RWPE1 (cell line): ENCODE measurements at regions not wholly inside any gene's neighbourhood (a gene's known extent, or its start where the extent isn't known, plus 50 kb on each side); places are given as distances from the start of the nearest gene placed in this dataset.

ENCODE experiments used
- CTCF ChIA-PET: fragments of 350-600 bp; sonication (Branson Sonifier 250); formaldehyde crosslinking; extraction: SDS; loops from one replicate; lab custom pipeline; 2021; lab: Yijun Ruan, JAX
- POLR2A ChIA-PET: fragments of 400-600 bp; formaldehyde crosslinking; extraction: SDS; loops from one replicate; lab custom pipeline; 2020; ENCODE audit warnings: antibody characterized with exemption; ENCODE audit not compliant: low non-redundant PET; lab: Yijun Ruan, JAX
- DNase-seq: peaks from one replicate; pipeline ENCODE4 v3.0.0; 2012; ENCODE audit warnings: low spot score
- H3K27ac ChIP-seq: fragments of 450-650 bp; 2 replicates; pipeline ENCODE4 v1.5.1; 2017
- CTCF ChIP-seq: fragments of 450-650 bp; conservative IDR thresholded peaks from 2 replicates; pipeline ENCODE4 v1.5.1; 2017; ENCODE audit warnings: low read depth, mild to moderate bottlenecking

GRCh38 chr5:118009741-118010297, 978.5 kb downstream of the DTWD2 start:
- no peak for DNase-seq
- no peak for TF ChIP-seq CTCF
- H3K27ac ChIP-seq = no peak overlapping the region
- POLR2A ChIA-PET = no interaction called here
- CTCF ChIA-PET = interaction anchor here (0.6 kb wide), 1 partner anchor 444 kb away, joined by 3 read pairs; no protein-coding TSS in a partner anchor

- no peak for DNase-seq
- no peak overlapping the region for H3K27ac ChIP-seq
- CTCF ChIA-PET = no interaction called here
- POLR2A ChIA-PET = no interaction called here
- TF ChIP-seq CTCF = no peak
Measured at GRCh38 chr5:118008779-118009178, 979.6 kb downstream of the DTWD2 start.

GRCh38 chr5:118007262-118007661, 981.1 kb downstream of the DTWD2 start:
- ChIA-PET CTCF (interaction anchor here (0.6 kb wide), 1 partner anchor 651 kb away, joined by 3 read pairs; no protein-coding TSS in a partner anchor), POLR2A (no interaction called here)

GRCh38 chr5:118006219-118006618, 982.1 kb downstream of the DTWD2 start:
- DNase-seq = no peak
- no peak for TF ChIP-seq CTCF
- CTCF ChIA-PET = no interaction called here
- POLR2A ChIA-PET = no interaction called here
- no peak overlapping the region for H3K27ac ChIP-seq

More at GRCh38 chr5:118007262-118007661, 981.1 kb downstream of the DTWD2 start:
- no peak for DNase-seq
- TF ChIP-seq CTCF = no peak
- no peak overlapping the region for H3K27ac ChIP-seq

GRCh38 chr5:117999939-118000549, 988.3 kb downstream of the DTWD2 start:
- no peak for DNase-seq
- no peak overlapping the region for H3K27ac ChIP-seq
- TF ChIP-seq CTCF = no peak
- POLR2A ChIA-PET = no interaction called here
- CTCF ChIA-PET = interaction anchor here (0.5 to 0.7 kb wide), 2 partner anchors 15 to 1015 kb away, joined by 3 read pairs; no protein-coding TSS in a partner anchor

GRCh38 chr5:117982691-117983090, 1005.7 kb downstream of the DTWD2 start:
- no peak for TF ChIP-seq CTCF
- CTCF ChIA-PET = interaction anchor here (0.6 to 1.0 kb wide), 2 partner anchors 13 to 1384 kb away, joined by 3 to 5 read pairs; no protein-coding TSS in a partner anchor
- POLR2A ChIA-PET = no interaction called here
- DNase-seq = no peak
- H3K27ac ChIP-seq = no peak overlapping the region
